ENCODE measurements at regions not wholly inside any gene's neighbourhood (a gene's known extent, or its start where the extent isn't known, plus 50 kb on each side); places are given as distances from the start of the nearest gene placed in this dataset.

- no peak for DNase-seq (ENCODE audit: extremely low read depth in 1 of 2, low read depth in 1 of 2)
Measured at GRCh38 chr6:79864421-79864820, 82.9 kb downstream of the ELOVL4 start.

- DNase-seq (ENCODE audit: extremely low read depth in 1 of 2, low read depth in 1 of 2) = no peak
Measured at GRCh38 chr6:79864001-79864400, 83.4 kb downstream of the ELOVL4 start.

GRCh38 chr6:79863566-79863965 lies 83.8 kb downstream of the ELOVL4 start:
- DNase-seq (ENCODE audit: extremely low read depth in 1 of 2, low read depth in 1 of 2) = no peak

DNA sequence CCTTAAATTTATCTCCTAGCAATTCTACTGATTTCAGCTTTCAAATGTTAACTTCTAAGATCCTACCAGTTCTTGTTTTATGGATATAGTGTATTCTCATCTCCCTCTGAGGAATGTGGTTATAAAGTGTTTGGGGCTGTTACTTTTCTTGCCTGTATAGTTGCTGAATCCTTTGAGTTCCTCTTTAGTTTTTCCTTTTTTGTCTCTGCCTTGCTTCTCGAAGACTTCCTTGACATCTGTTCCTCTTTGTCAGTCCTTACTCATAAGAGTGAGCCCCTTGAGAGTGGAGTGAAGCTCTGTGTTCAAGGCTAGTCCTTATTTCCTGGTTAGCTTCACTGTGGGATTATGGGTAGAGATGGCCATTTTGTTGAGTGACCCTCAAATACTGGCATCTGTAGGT lies 84.6 kb downstream of the ELOVL4 start:
- no peak for DNase-seq (ENCODE audit: extremely low read depth in 1 of 2, low read depth in 1 of 2)

GRCh38 chr6:79862126-79862525 lies 85.2 kb downstream of the ELOVL4 start:
- DNase-seq (ENCODE audit: extremely low read depth in 1 of 2, low read depth in 1 of 2) = no peak

GRCh38 chr6:79861023-79861422 lies 86.3 kb downstream of the ELOVL4 start:
- no peak for DNase-seq (ENCODE audit: extremely low read depth in 1 of 2, low read depth in 1 of 2)

DNA sequence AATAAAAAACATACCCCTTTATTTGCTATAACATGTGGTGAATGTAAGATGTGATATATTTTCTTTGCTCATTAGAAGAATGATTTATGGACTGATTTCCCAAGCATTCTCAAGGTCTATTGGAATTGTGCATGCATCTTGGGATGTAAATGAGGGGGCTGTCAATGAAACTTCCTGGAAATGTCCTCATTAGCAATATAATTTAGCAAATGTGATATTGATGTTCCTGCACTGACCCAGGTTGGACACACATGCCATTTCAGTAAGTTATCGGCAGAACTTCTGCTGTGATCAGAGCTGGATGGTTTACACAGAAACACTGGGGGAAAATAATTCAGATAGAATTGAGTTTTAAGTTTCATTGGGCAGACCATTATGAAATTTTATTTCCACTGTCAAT lies 99.9 kb downstream of the ELOVL4 start:
- no peak for DNase-seq (ENCODE audit: extremely low read depth in 1 of 2, low read depth in 1 of 2)

GRCh38 chr6:79842376-79843040 lies 104.8 kb downstream of the ELOVL4 start:
- no peak for DNase-seq (ENCODE audit: extremely low read depth in 1 of 2, low read depth in 1 of 2)

GRCh38 chr6:79841577-79842375 lies 105.6 kb downstream of the ELOVL4 start:
- DNase-seq (ENCODE audit: extremely low read depth in 1 of 2, low read depth in 1 of 2) = no peak

DNA sequence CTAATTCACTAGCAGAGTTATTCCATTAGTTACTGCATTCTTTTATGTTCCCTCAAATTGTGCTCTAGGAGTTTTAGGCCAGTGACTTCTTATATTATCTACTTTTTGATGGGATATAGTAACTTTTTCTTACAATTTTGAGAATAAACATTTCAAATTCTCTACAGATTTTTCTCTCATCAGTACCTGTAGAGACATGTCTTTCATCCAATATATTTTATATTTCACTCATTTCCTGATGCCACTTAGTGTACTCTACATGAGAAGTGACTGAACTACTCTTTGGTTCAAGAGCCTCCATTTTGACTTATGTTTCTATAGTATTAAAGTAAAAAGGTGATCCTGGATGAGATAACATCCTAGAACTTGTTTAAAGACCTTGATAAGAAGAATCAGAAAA lies 108.5 kb downstream of the ELOVL4 start:
- no peak for DNase-seq (ENCODE audit: extremely low read depth in 1 of 2, low read depth in 1 of 2)

DNA sequence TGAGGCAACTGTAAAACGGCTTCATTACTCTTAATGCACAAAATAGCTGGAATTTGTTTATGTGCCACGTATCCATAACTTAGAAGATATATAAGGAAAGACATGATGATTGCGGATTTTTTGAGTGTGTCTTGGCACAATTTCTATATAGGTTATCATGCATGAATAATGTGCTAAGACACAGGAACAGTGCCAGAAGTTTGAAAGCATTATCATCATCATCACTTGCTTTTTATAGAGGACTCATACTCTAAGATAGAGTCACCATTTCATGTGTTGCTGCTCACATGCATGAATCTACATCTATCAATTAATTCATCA lies 113.4 kb downstream of the ELOVL4 start:
- no peak for DNase-seq (ENCODE audit: extremely low read depth in 1 of 2, low read depth in 1 of 2)

GRCh38 chr6:79833264-79833963 lies 113.9 kb downstream of the ELOVL4 start:
- DNase-seq (ENCODE audit: extremely low read depth in 1 of 2, low read depth in 1 of 2) = no peak

- no peak for DNase-seq (ENCODE audit: extremely low read depth in 1 of 2, low read depth in 1 of 2)
Measured at GRCh38 chr6:79832723-79833122, 114.6 kb downstream of the ELOVL4 start.

DNA sequence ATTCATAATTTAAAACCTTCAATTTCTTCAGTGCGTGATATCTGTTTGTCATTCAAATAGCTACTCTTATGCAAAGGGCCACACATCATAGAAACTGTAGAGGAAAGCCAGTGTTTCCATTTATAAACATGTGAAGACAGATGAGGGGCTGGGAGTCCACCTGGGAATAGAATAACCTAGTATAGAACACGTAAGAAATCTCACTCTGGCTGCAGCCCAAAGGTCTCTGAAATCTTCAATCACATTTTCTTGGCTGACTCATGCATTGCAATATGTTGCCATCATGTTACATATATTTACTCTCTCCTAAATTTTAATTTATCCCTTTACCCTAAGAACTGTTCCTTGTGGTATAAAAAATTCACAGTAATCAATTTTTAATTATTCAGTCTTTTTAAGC lies 123.2 kb downstream of the ELOVL4 start:
- DNase-seq (ENCODE audit: extremely low read depth in 1 of 2, low read depth in 1 of 2) = no peak

DNA sequence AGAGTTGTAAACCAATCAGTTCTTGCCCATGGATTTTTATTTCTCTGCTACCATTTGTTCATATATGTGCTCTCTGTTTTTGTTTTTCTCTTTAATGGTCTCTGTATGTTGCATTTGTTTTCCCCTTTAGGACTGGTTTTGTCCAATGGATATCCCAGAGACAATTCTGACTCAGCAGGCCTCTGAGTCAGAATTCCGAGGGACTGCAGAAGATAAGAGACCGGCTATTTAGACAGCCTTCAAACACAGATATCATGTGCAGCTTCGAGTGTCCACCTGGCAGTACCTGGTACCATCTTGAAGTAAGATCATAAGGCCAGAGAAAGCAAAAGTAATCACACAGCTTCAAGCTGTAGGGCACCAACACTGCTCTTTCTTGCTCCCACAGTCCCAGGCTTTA lies 125.5 kb downstream of the ELOVL4 start:
- no peak for DNase-seq (ENCODE audit: extremely low read depth in 1 of 2, low read depth in 1 of 2)

DNA sequence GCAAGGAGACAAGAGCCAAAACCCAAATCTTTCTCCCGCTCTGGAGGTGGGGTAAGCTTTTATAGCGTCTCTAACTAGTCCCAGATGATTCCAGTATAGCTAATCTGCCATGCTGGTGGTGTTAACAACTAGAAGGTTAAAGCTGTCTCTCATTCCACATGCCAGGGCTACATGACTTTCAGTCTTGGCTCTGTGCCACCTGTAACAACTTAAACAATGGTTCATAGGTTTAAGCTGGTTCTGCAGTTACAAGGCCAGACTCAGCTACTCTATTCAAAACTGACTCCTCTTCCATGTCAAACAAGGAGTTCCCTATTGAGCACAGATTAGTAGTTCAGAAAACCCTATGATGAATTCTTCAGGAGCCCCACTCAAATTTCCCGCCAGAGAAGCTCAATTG lies 128.9 kb downstream of the ELOVL4 start:
- no peak for DNase-seq (ENCODE audit: extremely low read depth in 1 of 2, low read depth in 1 of 2)

DNA sequence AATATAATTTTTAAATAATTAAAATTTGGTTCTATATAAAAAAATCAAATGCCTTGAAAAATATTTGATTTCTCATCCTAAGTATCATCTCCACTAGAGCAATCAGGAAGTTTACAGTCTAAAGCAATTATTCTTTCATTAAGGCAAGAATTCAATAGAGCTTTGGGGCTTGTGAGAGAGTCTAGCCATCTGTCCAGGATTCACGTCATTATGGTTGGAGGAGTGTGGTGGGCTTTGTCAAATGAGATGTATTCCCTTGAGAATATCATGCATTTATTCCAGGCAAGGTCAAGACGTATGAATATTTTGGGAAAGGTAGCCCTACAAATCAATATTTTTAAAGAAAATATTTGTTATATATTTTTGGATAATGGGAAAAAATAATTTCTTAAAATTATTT lies 132.4 kb downstream of the ELOVL4 start:
- DNase-seq (ENCODE audit: extremely low read depth in 1 of 2, low read depth in 1 of 2) = no peak

GRCh38 chr6:79813854-79814709 lies 133.3 kb downstream of the ELOVL4 start:
- DNase-seq (ENCODE audit: extremely low read depth in 1 of 2, low read depth in 1 of 2) = peak; percentile 23 to 50

DNA sequence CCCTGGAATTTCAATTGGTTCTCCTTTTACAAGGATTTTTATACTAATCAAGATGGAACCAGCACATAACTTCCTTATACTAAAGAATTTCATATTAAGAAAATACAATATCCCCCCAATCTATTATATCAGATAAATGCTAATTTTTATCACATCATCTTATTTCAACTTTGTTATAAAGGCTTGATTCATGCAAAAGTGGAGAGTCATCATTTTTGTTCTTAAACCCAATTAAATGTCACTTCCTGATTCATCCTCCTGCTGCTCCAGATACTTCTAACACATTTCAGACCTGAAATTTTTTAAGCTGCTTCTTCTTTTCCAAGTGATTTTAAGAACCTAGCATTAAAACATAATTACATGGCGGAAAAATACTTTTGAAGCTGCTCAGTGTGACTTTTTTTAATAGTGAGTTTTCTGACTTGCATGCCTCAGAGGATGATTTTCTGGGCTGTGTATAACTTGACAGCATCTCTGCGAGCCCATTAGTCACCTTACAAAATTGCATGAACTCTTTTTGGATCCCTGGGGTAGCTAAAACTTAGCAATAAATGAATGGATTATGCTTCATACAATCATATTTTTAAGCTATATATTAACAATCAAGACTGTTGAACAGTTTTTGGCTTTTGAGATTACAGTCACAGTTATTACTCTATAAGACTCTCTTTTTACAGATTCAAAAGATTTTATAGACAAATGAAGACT lies 134.1 kb downstream of the ELOVL4 start:
- no peak for DNase-seq (ENCODE audit: extremely low read depth in 1 of 2, low read depth in 1 of 2)

- DNase-seq (ENCODE audit: extremely low read depth in 1 of 2, low read depth in 1 of 2) = no peak
Measured at GRCh38 chr6:79812195-79812594, 135.2 kb downstream of the ELOVL4 start.

- DNase-seq (ENCODE audit: extremely low read depth in 1 of 2, low read depth in 1 of 2) = no peak
Measured at GRCh38 chr6:79810871-79811270, 136.5 kb downstream of the ELOVL4 start.
